HG03280 (cell line): ENCODE measurements at regions not wholly inside any gene's neighbourhood (a gene's known extent, or its start where the extent isn't known, plus 50 kb on each side); places are given as distances from the start of the nearest gene placed in this dataset.

Source experiments
- ATAC-seq: cut with Tn5 transposase; IDR thresholded peaks from one replicate; pipeline ENCODE4 v1.9.1; 2021; ENCODE audit warnings: mild to moderate bottlenecking, moderate library complexity; ENCODE audit not compliant: unreplicated experiment

- ATAC-seq = no peak
These were observed 254.2 kb upstream of the CDIN1 start for GRCh38 chr15:36325206-36325605.

GRCh38 chr15:36329592-36329991 lies 249.8 kb upstream of the CDIN1 start:
- ATAC-seq = no peak

GRCh38 chr15:36330598-36330997 lies 248.8 kb upstream of the CDIN1 start:
- no peak for ATAC-seq

GRCh38 chr15:36331531-36332275 lies 247.7 kb upstream of the CDIN1 start:
- ATAC-seq = no peak

- ATAC-seq = no peak
These were observed 247.1 kb upstream of the CDIN1 start for GRCh38 chr15:36332301-36332700.

- ATAC-seq = no peak
These were observed 246.5 kb upstream of the CDIN1 start for GRCh38 chr15:36332896-36333295.

- ATAC-seq = no peak
These were observed 245.4 kb upstream of the CDIN1 start for GRCh38 chr15:36334059-36334458.

GRCh38 chr15:36335224-36335623 lies 244.2 kb upstream of the CDIN1 start:
- no peak for ATAC-seq

GRCh38 chr15:36335659-36336058 lies 243.8 kb upstream of the CDIN1 start:
- no peak for ATAC-seq

- no peak for ATAC-seq
These were observed 234.5 kb upstream of the CDIN1 start for GRCh38 chr15:36344887-36345286.

- ATAC-seq = no peak
These were observed 232.1 kb upstream of the CDIN1 start for GRCh38 chr15:36347272-36347858.

- no peak for ATAC-seq
These were observed 223.0 kb upstream of the CDIN1 start for GRCh38 chr15:36356466-36356865.

GRCh38 chr15:36356978-36357601 lies 222.3 kb upstream of the CDIN1 start:
- ATAC-seq = no peak

- ATAC-seq = no peak
These were observed 221.3 kb upstream of the CDIN1 start for GRCh38 chr15:36358094-36358493.

GRCh38 chr15:36358523-36358922 lies 220.9 kb upstream of the CDIN1 start:
- no peak for ATAC-seq

GRCh38 chr15:36359286-36359685 lies 220.1 kb upstream of the CDIN1 start:
- ATAC-seq = no peak

- ATAC-seq = no peak
These were observed 218.0 kb upstream of the CDIN1 start for GRCh38 chr15:36361351-36361870.

GRCh38 chr15:36362509-36362915 lies 216.9 kb upstream of the CDIN1 start:
- no peak for ATAC-seq

GRCh38 chr15:36363335-36363734 lies 216.1 kb upstream of the CDIN1 start:
- ATAC-seq = no peak

- no peak for ATAC-seq
These were observed 215.0 kb upstream of the CDIN1 start for GRCh38 chr15:36364377-36364776.

- no peak for ATAC-seq
These were observed 213.5 kb upstream of the CDIN1 start for GRCh38 chr15:36365963-36366362.
